ENCODE measurements at regions not wholly inside any gene's neighbourhood (a gene's known extent, or its start where the extent isn't known, plus 50 kb on each side); places are given as distances from the start of the nearest gene placed in this dataset.

- TF ChIP-seq EZH2phosphoT487 (IDR thresholded peaks at IDR 0.05; ENCODE audit: low read depth) (no peak), CTCF (IDR thresholded peaks at IDR 0.05; ENCODE audit: low read depth, low read length) (no peak)
- Histone ChIP-seq H3K9ac (ENCODE audit: low read length) (no peak overlapping the region), H3K4me2 (ENCODE audit: low read length) (no peak overlapping the region), H3K4me3 (ENCODE audit: low read length) (no peak overlapping the region), H3K36me3 (replicated peaks; ENCODE audit: low read depth, low read length) (no peaks in the 10 kb centered on the region), H3K27me3 (ENCODE audit: low read depth, low read length) (peaks cover 11% of the 10 kb centered on the region; the same call in 1 of the 2 replicates), H3K4me1 (ENCODE audit: low read length) (no peaks in the 10 kb centered on the region), H4K20me1 (ENCODE audit: insufficient read depth, low read length) (no peaks in the 10 kb centered on the region), H3K9me3 (ENCODE audit: insufficient read depth, low read length) (no peaks in the 10 kb centered on the region), H3K27ac (ENCODE audit: low read length) (no peak overlapping the region), H2AFZ (ENCODE audit: low read depth, low read length) (no peak overlapping the region), H3K79me2 (ENCODE audit: low read length) (no peaks in the 10 kb centered on the region)
Observed at GRCh38 chr7:37541810-37542443, 93.3 kb upstream of the ELMO1 start.

- Histone ChIP-seq H3K9ac (ENCODE audit: low read length) (no peak overlapping the region), H3K4me1 (ENCODE audit: low read length) (no peaks in the 10 kb centered on the region), H3K4me3 (ENCODE audit: low read length) (no peak overlapping the region), H2AFZ (ENCODE audit: low read depth, low read length) (no peak overlapping the region), H3K79me2 (ENCODE audit: low read length) (no peaks in the 10 kb centered on the region), H3K27me3 (ENCODE audit: low read depth, low read length) (peaks cover 15% of the 10 kb centered on the region; the same call in 1 of the 2 replicates), H3K4me2 (ENCODE audit: low read length) (no peak overlapping the region), H3K27ac (ENCODE audit: low read length) (no peak overlapping the region), H4K20me1 (ENCODE audit: insufficient read depth, low read length) (no peaks in the 10 kb centered on the region), H3K36me3 (replicated peaks; ENCODE audit: low read depth, low read length) (no peaks in the 10 kb centered on the region), H3K9me3 (ENCODE audit: insufficient read depth, low read length) (no peaks in the 10 kb centered on the region)
- no peak for TF ChIP-seq EZH2phosphoT487 (IDR thresholded peaks at IDR 0.05; ENCODE audit: low read depth)
- no peak for TF ChIP-seq CTCF (IDR thresholded peaks at IDR 0.05; ENCODE audit: low read depth, low read length)
Observed at GRCh38 chr7:37545619-37546534, 97.2 kb upstream of the ELMO1 start.

GRCh38 chr7:37546677-37547076 is 98.0 kb upstream of the ELMO1 start:
- Histone ChIP-seq H3K9me3 (ENCODE audit: insufficient read depth, low read length) (no peaks in the 10 kb centered on the region), H3K4me3 (ENCODE audit: low read length) (no peak overlapping the region), H4K20me1 (ENCODE audit: insufficient read depth, low read length) (no peaks in the 10 kb centered on the region), H3K4me1 (ENCODE audit: low read length) (no peaks in the 10 kb centered on the region), H2AFZ (ENCODE audit: low read depth, low read length) (no peak overlapping the region), H3K79me2 (ENCODE audit: low read length) (no peaks in the 10 kb centered on the region), H3K27ac (ENCODE audit: low read length) (no peak overlapping the region), H3K36me3 (replicated peaks; ENCODE audit: low read depth, low read length) (no peaks in the 10 kb centered on the region), H3K9ac (ENCODE audit: low read length) (no peak overlapping the region), H3K4me2 (ENCODE audit: low read length) (no peak overlapping the region), H3K27me3 (ENCODE audit: low read depth, low read length) (peaks cover 15% of the 10 kb centered on the region; the same call in 1 of the 2 replicates)
- TF ChIP-seq EZH2phosphoT487 (IDR thresholded peaks at IDR 0.05; ENCODE audit: low read depth) (no peak), CTCF (IDR thresholded peaks at IDR 0.05; ENCODE audit: low read depth, low read length) (no peak)
